HG03558 (cell line): ENCODE measurements at regions not wholly inside any gene's neighbourhood (a gene's known extent, or its start where the extent isn't known, plus 50 kb on each side); places are given as distances from the start of the nearest gene placed in this dataset.

Experiments used
- ATAC-seq: cut with Tn5 transposase; IDR thresholded peaks from one replicate; pipeline ENCODE4 v1.9.1; 2021; ENCODE audit warnings: moderate number of reproducible peaks; ENCODE audit not compliant: unreplicated experiment; ENCODE audit errors: extremely low read depth

DNA sequence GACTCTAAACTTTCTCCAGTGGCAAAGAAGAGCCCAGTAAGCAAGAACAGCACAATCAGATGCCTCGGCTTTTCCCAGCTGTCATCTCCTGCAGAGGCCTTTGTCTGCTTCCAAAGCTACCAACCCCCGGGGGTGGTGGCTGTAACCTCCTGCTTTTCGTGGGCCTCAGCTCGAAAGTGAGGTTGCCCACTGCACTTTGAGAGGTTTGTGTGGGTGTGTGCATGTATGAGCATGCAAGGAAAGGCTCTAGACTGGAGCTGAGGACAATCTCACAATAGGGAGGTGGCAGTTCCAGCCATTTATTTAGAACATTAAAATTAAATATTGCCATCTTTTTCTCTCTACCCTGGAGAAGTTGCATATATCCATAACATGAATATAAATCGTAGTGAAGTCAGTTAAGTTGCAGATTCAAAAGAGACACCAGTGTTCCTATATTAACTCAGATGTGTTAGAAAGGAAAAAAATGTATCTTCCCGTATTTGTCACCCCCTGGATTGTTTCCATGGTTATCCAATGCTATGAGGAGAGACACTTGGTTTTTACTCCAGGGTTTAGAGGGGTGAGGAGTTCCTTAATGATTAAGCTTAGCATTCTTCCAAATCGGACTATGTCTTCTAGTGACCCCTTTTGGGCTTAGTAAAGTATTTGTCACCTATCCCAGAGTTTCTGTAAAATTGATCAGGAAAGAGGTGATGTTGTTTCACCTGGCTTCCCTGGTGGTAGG lies 781.1 kb downstream of the INHBA start:
- ATAC-seq, result no peak

- no peak for ATAC-seq
Measured at GRCh38 chr7:40918701-40919271, 784.0 kb downstream of the SUGCT start.

DNA sequence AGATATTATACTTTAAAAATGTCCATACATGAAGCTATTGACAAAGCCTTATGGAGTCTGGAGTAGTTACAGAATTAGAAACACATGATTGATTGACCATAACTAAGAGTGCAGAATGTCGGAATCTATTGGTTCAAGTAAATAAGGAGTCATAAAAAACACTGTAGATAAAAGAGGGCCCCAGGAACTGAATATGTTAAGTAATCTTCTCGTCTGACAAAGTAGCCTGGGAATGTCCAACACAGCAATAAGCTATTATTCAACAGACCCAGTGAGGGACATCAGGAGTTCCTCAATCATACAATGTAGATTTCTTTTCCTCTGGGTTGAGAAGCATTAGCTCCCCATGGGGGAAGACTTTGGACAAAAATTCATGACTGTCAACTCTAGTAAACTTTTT lies 782.0 kb downstream of the SUGCT start:
- ATAC-seq, result no peak

DNA sequence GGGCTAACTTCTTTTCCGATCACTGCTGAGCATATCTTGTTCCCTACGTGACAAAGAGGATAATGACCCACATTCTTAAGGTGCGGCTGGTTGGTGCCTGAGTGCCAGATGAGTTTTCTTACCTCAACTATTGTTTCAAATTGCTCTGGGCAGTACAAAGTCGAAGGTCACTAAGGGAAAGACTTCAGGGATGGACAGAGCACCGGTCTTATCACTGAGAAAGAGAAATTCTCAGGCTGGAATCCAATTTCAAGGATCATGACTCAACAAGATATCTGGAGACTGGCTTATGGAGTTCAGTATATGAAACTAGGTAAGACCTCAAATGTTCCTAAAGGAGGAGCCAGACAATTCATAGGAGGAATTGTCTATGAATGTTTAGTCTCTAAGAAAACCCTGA lies 780.3 kb downstream of the SUGCT start:
- ATAC-seq, result no peak
